Activated CD8-positive, alpha-beta memory T cell treated with anti-CD3 and anti-CD28 coated beads, Interleukin-2, amount 50 U/mL, for 1 hour (primary cell): ENCODE measurements at regions not wholly inside any gene's neighbourhood (a gene's known extent, or its start where the extent isn't known, plus 50 kb on each side); places are given as distances from the start of the nearest gene placed in this dataset.
"Not testable (repeated sequence)": the region's sequence is repeated elsewhere in the genome, so short reads cannot be mapped to it uniquely, and the experiment has no call there.

Experiments
- DNase-seq: peaks from one replicate; pipeline ENCODE4 v3.0.0-alpha.2; 2020; ENCODE audit errors: extremely low read depth

DNA sequence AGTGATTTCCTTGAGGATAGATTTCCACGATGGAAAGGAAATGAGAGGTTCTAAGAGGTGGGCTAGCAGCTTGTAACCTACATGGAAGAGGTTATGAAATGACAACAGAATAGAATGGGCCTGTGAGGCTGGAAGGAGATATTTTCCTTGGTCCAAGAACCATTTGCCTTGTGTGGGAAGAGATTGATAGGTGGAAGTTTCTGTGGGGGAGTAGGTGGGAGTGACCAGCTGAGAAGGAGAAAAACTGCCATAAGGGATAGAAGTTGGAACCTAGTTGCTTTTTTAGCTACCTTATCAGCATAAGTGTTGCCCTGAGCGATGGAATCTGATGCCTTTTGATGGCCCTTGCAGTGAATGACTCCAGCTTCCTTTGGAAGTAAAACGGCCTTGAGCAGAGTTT is 60.4 kb upstream of the NAA35 start:
- not testable (repeated sequence) for DNase-seq

DNA sequence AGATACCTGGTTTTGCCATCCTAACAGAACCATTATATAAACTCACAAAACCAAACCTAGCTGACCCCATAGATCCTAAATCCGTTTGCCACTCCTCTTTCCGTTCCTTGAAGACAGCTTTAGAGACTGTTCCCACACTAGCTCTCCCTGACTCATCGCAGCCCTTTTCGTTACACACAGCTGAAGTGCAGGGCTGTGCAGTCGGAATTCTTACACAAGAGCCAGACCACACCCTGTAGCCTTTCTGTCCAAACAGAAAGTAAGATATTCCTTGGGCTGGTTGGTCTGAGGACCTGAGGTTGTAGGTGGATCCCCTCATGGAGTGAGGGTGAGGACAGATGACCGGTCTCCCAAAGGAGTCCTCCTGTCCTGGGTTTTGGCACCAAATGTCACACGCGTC is 56.7 kb upstream of the NAA35 start:
- no peak for DNase-seq

DNA sequence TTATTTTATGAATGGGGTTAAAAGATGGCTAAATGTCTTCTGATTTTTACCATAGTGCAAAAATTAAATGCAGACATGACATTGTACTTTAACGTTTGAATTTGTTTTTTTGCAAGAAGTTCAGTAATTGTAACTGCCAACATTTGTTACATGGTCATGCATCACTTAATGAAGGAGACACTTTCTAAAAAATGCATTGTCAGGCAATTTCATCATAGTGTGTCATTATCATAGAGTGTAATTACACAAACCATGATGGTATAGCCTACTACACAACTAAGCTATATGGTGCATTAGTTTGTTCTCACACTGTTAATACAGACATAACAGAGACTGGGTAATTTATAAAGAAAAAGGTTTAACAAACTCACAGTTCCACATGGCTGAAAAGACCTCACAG is 50.0 kb upstream of the NAA35 start:
- no peak for DNase-seq
